DMS79 (cell line): ENCODE measurements at regions not wholly inside any gene's neighbourhood (a gene's known extent, or its start where the extent isn't known, plus 50 kb on each side); places are given as distances from the start of the nearest gene placed in this dataset.
"Not testable (repeated sequence)": the region's sequence is repeated elsewhere in the genome, so short reads cannot be mapped to it uniquely, and the experiment has no call there.

Experiments
- DNase-seq: peaks from one replicate; lab custom pipeline; 2025; lab: John Stamatoyannopoulos, UW

DNA sequence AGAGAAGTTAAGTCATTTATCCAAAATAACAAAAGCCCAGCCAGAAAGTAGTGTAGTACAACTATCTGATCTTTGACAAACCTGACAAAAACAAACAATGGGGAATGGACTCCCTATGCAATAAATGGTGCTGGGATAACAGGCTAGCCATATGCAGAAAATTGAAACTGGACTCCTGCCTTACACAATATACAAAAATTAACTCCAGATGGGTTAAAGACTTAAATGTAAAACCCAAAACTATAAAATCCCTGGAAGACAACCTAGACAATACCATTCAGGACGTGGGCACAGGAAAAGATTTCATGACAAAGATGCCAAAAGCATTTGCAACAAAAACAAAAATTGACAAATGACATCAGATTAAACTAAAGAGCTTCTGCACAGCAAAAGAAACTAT lies 561.4 kb upstream of the CHAC2 start:
- DNase-seq: not testable (repeated sequence)

DNA sequence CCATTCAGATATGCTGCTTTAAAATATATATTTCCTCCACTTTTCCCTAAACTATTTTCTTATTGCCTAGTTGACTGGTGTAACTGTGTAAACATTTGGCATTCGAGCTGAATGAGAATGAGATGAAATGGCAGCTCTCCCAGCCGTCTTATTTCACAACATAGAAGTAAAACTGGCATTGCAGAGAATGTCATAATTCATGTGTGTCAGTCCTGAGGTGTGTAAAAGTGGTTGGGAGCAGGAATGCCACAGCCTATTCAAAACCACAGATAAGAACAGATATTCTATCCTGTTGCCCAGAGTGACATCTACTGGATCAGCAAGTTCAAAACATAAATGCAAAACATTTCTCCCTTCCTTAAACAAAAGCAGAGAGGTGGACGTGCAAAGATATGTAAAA lies 565.5 kb upstream of the CHAC2 start:
- DNase-seq: peak; percentile 63

DNA sequence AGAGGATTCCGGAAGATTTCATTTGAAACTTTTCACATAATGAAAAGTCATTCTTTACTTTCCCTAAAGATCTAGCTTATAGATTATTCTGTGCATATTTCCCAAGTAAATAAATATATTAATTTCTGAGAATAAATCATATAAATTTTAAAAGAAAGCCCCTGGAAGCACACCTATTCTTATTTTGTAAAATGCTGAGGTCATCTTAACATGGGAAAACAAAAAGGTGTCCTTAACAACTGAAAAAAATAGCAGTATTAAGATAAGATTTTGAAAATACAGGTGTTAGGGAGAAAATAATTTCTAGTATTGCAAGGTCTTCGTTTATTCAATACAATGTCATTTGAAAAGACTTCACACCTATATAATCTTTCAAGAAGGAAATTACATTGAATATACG lies 567.5 kb upstream of the CHAC2 start:
- DNase-seq: no peak

- no peak for DNase-seq
These were observed 578.6 kb upstream of the CHAC2 start for GRCh38 chr2:53188851-53189510.

GRCh38 chr2:53183581-53183980 lies 584.0 kb upstream of the CHAC2 start:
- no peak for DNase-seq

- no peak for DNase-seq
These were observed 585.0 kb upstream of the CHAC2 start for GRCh38 chr2:53182601-53183000.

GRCh38 chr2:53181759-53182158 lies 585.8 kb upstream of the CHAC2 start:
- DNase-seq: no peak

GRCh38 chr2:53177327-53177726 lies 590.3 kb upstream of the CHAC2 start:
- no peak for DNase-seq

DNA sequence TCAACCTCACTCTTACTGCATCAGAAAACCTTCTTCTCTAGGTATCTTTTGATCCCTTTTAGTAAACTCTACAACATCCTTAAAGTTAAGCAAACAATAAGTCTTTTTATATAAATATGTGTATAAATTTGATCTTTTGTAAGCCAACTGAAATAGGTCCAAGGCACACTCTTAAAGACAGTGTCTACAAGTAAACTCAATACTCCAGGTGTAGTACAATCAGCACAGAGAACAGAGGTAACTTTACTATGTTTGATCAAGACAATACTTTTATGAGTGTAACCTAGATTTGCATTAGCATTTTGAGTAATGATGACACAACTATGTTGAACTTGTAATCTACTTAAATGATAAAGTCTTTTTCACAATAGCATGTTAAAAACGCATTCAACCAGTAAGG lies 593.1 kb upstream of the CHAC2 start:
- DNase-seq: no peak

- DNase-seq: no peak
These were observed 593.7 kb upstream of the CHAC2 start for GRCh38 chr2:53173698-53174455.

DNA sequence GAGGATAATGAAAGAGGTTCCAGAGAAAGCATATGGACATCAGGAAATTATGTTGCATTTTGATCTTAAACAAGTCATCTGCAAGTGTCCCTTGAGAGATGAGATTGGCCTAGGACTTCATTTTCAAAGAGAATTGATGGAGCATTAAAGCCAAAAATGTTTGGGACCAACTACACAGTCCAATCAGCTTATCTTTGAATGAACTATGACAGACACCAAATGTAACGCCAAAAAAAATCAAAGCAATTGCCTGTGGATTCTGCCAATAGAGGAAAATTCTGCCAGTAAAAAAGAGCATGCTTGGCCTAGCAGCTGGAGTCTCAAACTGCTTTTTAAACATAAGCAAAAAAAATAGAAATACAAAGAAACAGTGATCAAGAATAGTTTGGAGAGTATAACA lies 594.5 kb upstream of the CHAC2 start:
- no peak for DNase-seq

GRCh38 chr2:53170466-53170865 lies 597.1 kb upstream of the CHAC2 start:
- DNase-seq: no peak

DNA sequence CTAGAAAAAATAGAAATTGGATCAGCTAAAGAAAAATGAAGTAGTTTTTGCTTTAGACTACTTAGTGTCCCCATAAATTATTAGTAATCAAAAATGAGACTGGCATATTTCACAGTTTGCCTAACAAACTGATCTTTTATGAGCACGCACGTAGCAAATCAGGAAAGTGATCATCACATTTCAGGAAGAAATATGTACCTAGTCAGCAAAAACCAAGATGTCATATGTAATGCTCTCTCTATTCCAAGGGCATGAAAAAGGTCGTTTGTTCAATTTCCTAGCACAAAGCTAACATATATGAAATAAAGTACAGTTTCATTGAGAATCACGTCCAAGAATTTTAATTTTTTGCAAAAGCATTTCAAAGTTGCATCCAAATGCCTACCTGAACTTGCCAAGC lies 600.4 kb upstream of the CHAC2 start:
- DNase-seq: no peak

- DNase-seq: no peak
These were observed 617.5 kb upstream of the CHAC2 start for GRCh38 chr2:53150146-53150545.

GRCh38 chr2:53148221-53148620 lies 619.4 kb upstream of the CHAC2 start:
- DNase-seq: no peak

DNA sequence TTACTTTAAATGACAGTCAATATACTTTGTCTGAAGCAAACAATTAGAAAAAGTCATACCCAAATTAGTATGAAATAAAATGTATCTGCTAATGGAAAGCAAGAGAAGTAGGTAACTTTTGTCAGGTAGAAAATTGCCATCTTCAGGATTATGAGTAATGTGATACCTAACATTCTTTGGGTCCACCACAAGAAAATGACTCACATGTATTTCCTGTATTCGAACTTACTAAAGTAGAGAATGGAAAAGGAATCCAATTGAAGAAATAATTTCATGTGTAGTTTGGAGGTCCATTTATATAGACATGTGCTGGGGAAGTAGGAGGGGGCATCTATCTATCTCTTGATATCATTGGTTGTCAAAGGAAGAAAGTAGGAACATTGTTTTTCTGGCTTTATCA lies 636.2 kb upstream of the CHAC2 start:
- no peak for DNase-seq

DNA sequence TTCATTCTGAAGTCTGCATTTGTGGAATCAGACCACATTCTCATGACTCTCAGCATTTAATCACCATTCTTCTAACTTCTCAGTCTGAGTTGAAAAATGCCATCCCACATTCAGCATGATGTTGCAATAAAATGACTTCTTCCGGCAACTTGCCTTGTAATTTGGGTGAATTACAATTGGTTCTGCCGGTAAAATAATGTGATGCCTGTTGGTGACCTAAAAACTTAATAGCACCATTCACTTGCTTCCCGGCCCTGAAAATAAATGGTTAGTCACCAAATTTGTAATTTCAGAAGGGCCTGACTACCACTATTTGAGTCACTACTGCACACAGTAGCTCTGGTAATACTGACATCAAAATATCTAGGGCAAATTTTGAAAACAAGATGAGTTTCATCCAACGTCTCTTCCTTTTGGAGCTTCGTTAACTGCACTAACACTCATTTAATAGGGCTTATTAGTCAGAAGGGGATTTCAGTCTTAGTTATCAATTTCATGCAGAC lies 637.1 kb upstream of the CHAC2 start:
- DNase-seq: no peak

- no peak for DNase-seq
These were observed 637.8 kb upstream of the CHAC2 start for GRCh38 chr2:53129851-53130250.

DNA sequence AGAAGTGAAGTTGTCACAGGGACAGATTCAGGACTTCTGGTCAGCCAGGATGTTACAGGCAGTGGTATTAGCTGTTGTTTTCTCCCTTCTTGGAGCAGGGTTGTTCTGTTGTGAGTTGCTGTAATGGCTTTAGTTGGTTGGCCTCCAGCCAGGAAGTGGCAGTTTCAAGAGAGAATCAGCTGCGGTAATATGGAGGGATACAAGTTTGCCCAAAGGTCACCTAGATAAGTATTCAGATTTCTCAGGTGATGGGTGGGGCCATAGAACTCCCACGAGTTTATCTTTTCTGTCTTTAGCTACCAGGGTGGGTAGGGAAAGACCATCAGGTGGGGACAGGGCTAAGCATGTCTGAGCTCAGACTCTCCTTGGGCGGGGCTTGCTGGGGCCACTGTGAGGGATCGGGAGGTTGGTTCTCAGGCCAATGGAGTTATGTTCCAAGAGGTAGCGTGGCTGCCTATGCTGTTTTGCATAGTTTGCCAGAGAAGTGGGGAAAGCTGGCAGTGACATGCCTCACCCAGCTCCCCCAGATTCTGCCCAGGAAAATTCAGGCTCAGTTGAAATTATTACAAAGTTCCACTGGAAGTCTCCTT lies 640.4 kb upstream of the CHAC2 start:
- DNase-seq: no peak

DNA sequence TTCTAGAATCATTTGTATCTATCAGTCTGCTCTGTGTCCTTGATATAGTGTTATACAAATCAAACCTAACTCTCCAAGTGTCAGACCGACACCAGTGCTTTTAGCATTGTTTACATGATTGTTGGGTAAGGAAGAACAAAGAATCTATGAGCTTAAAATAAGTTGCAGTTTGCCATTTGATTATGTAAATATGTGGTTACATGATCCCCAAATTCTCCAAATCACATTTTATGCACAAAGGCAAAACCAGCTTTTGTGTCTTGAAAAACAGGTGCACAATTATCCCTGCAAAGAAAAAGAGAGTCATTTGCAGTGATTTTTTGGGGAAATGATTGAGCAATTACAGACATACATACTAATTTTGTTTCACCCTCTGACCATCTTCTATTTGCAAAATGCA lies 652.6 kb upstream of the CHAC2 start:
- no peak for DNase-seq

DNA sequence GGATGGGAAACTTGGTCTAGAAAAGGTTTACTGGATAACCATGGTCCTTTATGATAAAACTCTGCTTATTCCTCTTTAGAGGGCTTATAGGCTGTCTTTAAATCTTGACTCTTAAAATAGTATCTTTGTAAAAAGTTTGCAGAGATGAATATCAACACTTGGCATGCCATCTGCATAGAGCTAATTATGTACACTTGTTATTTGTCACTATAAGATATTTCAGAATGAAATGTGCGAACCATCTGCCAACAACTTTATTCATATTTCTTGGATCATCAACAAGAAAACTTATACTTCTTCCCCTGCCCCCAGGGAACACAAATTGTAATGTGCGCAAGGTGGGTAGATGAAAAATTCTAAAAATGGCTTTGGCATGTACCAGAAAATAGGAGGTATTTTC lies 653.0 kb upstream of the CHAC2 start:
- DNase-seq: no peak

- DNase-seq: not testable (repeated sequence)
These were observed 655.2 kb upstream of the CHAC2 start for GRCh38 chr2:53112408-53112807.

- no peak for DNase-seq
These were observed 656.2 kb upstream of the CHAC2 start for GRCh38 chr2:53111406-53111805.
